Neuron (in vitro differentiated cells): ENCODE measurements at regions not wholly inside any gene's neighbourhood (a gene's known extent, or its start where the extent isn't known, plus 50 kb on each side); places are given as distances from the start of the nearest gene placed in this dataset.
A peak's percentile ranks its signal among the peaks of the same experiment; 100 is the strongest.

Source experiments
- H2AFZ ChIP-seq: one replicate; pipeline ENCODE4 v1.6.1; 2013; ENCODE audit warnings: low read depth, mild to moderate bottlenecking, inconsistent platforms, low read length, moderate library complexity
- H3K27me3 ChIP-seq: one replicate; pipeline ENCODE4 v1.6.1; 2013; ENCODE audit warnings: low read length; ENCODE audit not compliant: insufficient read depth
- H3K36me3 ChIP-seq: one replicate; pipeline ENCODE4 v1.6.1; 2013; ENCODE audit warnings: low read length; ENCODE audit not compliant: insufficient read depth
- H3K4me1 ChIP-seq: one replicate; pipeline ENCODE4 v1.6.1; 2013; ENCODE audit warnings: low read length; ENCODE audit not compliant: insufficient read depth
- H3K4me3 ChIP-seq: 2 replicates; pipeline ENCODE4 v1.5.1; 2013; ENCODE audit warnings: mild to moderate bottlenecking, low read length, moderate library complexity
- H3K9me3 ChIP-seq: one replicate; pipeline ENCODE4 v1.6.1; 2013; ENCODE audit warnings: low read length

DNA sequence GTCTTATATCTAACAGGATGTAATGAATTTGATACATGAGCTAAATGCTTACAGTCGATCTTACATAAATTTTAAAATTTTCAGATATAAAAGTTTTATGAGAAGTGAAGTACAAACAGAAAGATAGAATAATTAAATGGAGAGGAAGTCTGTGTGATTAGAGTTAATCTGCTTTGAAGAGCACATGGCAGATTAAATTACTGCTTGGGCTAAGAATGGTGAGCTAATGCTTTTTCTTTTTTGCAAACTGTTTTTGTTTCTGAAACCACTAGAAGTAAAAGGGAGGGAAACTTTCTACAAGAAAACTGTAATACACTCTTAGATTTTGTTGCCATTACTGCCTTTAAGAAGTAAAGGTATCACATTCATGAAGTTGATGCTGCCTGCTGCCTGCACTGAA, 96.3 kb upstream of the SPRY2 start:
- Histone ChIP-seq H3K9me3 (no peaks in the 10 kb centered on the region), H2AFZ (no peak overlapping the region), H3K4me1 (no peaks in the 10 kb centered on the region), H3K36me3 (no peaks in the 10 kb centered on the region), H3K4me3 (no peak overlapping the region), H3K27me3 (no peaks in the 10 kb centered on the region)

DNA sequence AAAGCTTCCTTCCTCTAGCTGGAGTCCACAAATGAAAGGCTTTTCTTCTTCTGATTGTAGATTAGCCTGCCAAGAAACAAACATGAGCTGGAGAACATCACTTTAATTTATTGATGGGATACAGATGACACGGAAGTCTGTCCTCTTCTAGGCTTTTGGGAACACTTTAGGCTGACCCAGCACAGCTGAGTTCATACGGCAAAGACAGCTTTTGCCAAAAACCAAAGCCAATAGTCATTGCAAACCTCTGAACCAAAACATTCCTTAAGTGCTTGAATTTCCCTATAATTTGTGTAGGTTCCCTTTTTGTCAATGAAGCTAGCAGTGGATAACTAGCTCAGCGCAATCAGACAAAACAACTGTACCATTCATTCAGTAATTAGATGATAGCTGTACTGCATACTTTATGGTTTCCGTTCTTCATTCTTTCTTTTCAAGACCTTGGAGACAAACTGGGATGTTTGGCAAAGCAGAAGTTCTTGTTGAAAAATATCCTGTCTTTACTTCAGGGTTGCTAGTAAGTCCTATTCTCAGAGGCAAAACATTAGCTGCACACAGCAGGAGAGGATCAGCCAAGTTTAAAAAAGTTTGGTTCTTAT, 95.7 kb upstream of the SPRY2 start:
- no peak overlapping the region for H3K4me3 ChIP-seq
- no peaks in the 10 kb centered on the region for H3K9me3 ChIP-seq
- no peaks in the 10 kb centered on the region for H3K36me3 ChIP-seq

DNA sequence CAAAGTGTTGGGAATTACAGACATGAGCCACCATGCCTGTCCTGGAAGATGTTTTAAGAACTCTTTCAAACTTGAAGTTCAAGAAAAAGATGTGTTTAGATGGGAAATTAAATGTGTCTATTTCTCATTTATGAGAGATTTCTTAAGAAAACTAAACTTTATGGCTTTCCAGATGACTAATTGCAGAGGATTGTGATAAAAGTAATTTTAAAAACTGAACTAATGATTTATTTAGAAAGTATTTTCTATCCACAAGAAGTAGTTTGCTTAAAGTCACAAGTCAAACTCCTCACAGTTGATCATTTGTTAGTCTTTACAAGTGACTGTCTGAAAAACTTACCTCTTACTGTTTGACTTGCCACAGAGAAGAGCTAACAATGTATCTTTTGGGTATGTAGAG, 89.6 kb upstream of the SPRY2 start:
- no peaks in the 10 kb centered on the region for H3K27me3 ChIP-seq
- no peak overlapping the region for H3K4me3 ChIP-seq
- no peaks in the 10 kb centered on the region for H3K4me1 ChIP-seq
- H2AFZ ChIP-seq = no peak overlapping the region
- H3K36me3 ChIP-seq = no peaks in the 10 kb centered on the region
- no peaks in the 10 kb centered on the region for H3K9me3 ChIP-seq

More for the DNA sequence above, 95.7 kb upstream of the SPRY2 start:
- H2AFZ ChIP-seq = no peak overlapping the region
- H3K27me3 ChIP-seq = no peaks in the 10 kb centered on the region
- no peaks in the 10 kb centered on the region for H3K4me1 ChIP-seq

DNA sequence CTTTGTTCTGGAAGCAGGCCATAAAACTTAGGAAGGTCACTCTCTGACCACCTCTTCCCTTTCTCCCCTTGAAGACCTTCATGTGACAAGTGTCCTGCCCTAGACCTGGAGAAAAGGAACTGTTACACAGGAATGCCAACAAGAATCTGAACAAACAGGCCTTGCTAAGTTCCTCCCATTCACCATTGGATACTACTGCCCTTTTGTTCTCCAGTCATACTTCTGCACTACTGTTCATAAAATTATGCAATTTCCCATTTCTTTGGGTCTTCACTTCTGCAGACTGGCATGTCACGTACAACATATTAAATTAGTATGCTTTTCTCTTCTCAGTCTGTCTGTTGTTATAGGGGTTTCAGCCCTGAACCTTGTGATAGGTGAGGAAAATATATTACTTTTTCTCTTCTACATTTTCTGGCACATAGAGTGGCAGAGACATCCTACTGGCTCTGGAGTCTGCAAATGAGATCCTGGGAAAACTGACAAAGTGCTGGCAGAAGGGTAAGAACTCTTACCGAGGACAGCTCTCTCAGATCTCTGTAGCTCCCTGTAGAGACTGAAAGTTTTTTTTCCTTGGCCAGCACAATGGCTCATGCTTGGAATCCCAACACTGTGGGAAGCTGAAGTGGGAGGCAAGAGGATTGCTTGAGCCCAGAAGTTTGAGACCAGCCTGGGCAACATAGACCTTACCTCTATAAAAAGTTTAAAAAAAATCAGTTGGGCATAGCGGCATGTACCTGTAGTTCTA, 87.6 kb upstream of the SPRY2 start:
- Histone ChIP-seq H3K27me3 (no peaks in the 10 kb centered on the region), H3K9me3 (peaks cover 6% of the 10 kb centered on the region), H2AFZ (peak overlapping the region; percentile 9), H3K4me3 (no peak overlapping the region), H3K36me3 (no peaks in the 10 kb centered on the region), H3K4me1 (no peaks in the 10 kb centered on the region)

DNA sequence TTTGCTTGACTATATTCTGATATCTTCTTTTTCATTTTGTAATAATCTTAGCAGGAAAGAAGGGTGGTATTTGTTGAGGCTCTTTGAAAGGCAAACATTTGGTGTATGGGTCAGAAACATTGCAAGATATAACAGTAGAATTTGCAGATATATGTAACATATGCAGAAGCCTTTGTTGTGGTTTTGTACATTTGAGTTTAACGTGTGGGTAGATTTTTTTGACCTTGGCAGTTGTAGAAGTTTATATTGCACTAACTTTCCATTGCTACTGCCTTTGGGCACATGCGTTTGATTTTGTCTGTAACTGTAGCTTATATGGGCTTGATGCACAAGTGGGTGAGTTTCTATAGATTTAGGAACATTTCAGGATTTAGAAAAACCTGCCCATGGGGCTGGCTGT, 78.5 kb upstream of the SPRY2 start:
- no peak overlapping the region for H3K4me3 ChIP-seq
- H3K36me3 ChIP-seq = no peaks in the 10 kb centered on the region
- no peaks in the 10 kb centered on the region for H3K27me3 ChIP-seq
- no peaks in the 10 kb centered on the region for H3K4me1 ChIP-seq
- H3K9me3 ChIP-seq = no peaks in the 10 kb centered on the region
- H2AFZ ChIP-seq = no peak overlapping the region

DNA sequence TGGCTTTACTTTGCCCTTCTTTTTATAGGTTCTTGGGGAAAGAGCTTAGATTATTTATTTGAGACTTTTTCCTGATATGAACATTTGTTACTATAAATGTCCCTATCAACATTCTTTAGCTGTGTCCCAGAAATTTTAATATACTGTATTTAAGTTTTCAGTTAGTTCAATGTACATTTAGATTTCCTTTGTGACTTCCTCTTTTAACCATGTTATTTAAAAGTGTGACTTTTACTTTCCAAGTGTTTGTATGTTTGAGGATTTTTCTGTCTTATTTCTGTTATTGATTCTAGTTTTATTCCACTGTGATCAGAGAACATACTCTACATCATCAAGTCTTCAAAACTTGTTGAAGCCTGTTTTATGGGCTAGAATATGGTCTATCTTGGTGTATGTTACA, 72.7 kb upstream of the SPRY2 start:
- no peaks in the 10 kb centered on the region for H3K4me1 ChIP-seq
- H3K4me3 ChIP-seq = no peak overlapping the region
- H3K9me3 ChIP-seq = no peaks in the 10 kb centered on the region
- H3K36me3 ChIP-seq = no peaks in the 10 kb centered on the region
- no peak overlapping the region for H2AFZ ChIP-seq
- no peaks in the 10 kb centered on the region for H3K27me3 ChIP-seq

DNA sequence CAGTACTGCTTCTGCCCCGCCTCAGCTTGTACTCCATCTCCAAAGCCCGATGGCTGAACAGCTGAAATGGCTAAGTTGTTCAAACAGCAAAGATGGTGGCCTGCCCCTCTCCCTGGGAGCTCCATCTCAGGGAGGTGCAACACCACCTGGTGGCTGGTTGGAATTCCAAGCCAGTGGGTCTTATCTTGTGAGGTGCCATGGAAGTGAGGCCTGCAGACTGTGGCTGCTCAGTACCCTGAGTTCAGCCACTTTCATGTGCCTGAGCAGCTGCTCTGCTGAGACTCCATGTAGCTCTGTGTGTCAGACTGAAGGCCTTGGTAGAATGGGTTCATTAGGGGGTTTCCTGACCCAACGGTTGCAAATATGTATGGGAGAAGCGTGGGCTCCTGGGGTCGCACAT, 67.3 kb upstream of the SPRY2 start:
- Histone ChIP-seq H3K27me3 (no peaks in the 10 kb centered on the region), H2AFZ (no peak overlapping the region), H3K9me3 (no peaks in the 10 kb centered on the region), H3K4me3 (no peak overlapping the region), H3K36me3 (no peaks in the 10 kb centered on the region), H3K4me1 (no peaks in the 10 kb centered on the region)

DNA sequence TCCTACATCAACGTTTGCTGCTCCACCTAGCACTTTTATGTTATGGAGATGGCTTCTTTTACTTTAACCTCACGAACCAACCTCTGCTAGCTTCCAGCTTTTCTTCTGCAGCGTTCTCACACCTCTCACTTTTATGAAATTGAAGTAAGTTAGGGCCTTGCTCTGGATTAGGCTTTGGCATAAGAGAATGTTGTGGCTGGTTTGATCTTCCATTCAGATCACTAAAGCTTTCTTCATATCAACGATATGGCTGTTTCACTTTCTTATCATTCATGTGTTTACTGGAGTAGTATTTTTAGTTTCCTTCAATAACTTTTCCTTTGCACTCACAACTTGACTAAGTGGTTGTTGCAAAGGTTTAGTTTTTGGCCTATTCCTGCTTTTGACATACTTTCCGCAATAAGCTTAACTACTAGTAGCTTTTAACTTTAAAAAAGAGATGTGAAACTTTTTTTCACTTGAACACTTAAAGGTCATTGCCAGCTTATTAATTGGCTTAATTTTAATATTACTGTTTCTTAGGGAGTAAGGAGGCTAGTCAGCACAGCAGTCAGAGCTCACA, 60.0 kb upstream of the SPRY2 start:
- Histone ChIP-seq H3K36me3 (no peaks in the 10 kb centered on the region), H3K9me3 (no peaks in the 10 kb centered on the region), H2AFZ (no peak overlapping the region), H3K4me1 (no peaks in the 10 kb centered on the region), H3K4me3 (no peak overlapping the region), H3K27me3 (no peaks in the 10 kb centered on the region)

DNA sequence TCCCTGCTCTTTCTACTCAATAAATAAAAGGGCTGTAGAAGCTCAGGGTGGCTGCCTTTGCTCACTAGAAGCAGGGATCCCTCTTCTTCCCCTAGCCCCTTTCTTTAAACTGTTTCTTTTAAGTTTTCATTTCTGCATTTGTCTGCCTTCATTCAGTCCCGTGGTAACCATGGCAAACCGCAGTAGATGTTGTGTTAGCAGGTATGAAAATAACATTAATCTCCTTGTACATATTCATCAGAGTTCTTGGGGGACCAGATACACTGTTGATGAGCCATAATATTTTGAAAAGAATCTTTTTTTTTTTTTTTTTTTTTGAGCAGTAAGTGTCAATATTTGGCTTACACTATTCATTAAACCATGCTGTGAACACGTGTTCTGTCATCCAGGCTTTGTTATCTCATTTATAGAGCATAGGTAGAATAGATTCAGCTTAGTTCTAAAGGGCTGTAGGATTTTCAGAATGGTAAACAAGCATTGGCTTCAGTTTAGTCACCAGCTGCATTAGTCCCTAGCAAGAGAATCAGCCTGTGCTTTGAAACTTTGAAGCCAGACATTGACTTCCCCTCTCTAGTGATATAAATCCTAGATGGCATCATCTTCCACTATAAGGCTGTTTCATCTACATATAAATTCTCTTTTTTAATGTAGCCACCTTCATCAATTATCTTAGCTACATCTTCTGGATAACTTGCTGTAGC, 59.4 kb upstream of the SPRY2 start:
- no peaks in the 10 kb centered on the region for H3K27me3 ChIP-seq
- H3K9me3 ChIP-seq = no peaks in the 10 kb centered on the region
- no peaks in the 10 kb centered on the region for H3K36me3 ChIP-seq

DNA sequence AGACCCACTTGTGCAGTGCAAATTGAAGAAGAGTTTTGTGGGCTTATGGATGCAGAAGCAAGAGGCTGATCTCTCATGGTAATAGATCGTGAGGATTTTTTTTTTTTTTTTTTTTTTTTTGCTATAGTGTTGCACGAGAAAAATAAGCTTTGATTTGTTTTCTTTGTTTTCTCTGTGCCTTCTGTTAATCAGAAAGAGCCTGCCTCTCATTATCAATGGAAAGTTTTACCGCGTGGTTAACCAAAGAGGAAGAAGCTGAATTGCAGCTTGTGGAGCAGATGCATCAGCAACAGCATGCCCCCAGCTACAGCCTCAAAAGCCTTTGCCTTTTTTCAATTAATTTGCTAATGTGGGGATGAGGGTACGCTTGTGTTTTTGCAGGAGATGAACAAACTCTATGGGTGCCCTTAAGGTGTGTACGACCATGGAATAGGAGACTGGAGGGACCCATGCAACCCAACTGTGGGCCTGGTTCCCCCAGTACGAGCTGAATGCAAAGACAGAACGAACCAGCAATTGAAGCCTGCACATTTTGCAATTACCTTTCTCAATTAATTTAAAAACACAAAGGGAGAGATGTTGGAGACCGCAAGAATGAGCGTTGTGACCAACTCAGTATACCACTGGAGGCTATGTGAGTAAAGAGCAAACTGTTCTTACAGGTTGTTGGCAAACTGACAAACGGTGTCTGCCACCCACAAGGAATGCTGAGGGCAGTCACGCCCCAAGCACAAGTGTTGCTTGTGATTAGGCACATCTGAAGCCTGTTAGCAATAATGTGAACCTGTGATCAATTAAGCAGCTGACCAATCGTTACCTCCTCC, 58.6 kb upstream of the SPRY2 start:
- no peaks in the 10 kb centered on the region for H3K36me3 ChIP-seq
- H3K27me3 ChIP-seq = no peaks in the 10 kb centered on the region
- no peaks in the 10 kb centered on the region for H3K9me3 ChIP-seq
- H3K4me3 ChIP-seq = no peak overlapping the region
- H2AFZ ChIP-seq = no peak overlapping the region
- no peaks in the 10 kb centered on the region for H3K4me1 ChIP-seq

More for the DNA sequence above, 59.4 kb upstream of the SPRY2 start:
- Histone ChIP-seq H3K4me3 (no peak overlapping the region), H2AFZ (no peak overlapping the region), H3K4me1 (no peaks in the 10 kb centered on the region)
